T-helper 1 cell treated with Interleukin-12 subunit alpha and Interleukin-12 subunit beta and Interleukin-4 antibody, amounts not matched to agents 30 μg/mL and 1 μg/mL, for 36 hours (primary cell): ENCODE measurements at regions not wholly inside any gene's neighbourhood (a gene's known extent, or its start where the extent isn't known, plus 50 kb on each side); places are given as distances from the start of the nearest gene placed in this dataset.
"Not testable (repeated sequence)": the region's sequence is repeated elsewhere in the genome, so short reads cannot be mapped to it uniquely, and the experiment has no call there.

ENCODE experiments used
- H3K27ac Mint-ChIP-seq: one replicate; pipeline ENCODE4 v1.8.0; 2021; ENCODE audit warnings: mild to moderate bottlenecking, mixed read lengths
- H3K27me3 Mint-ChIP-seq: one replicate; pipeline ENCODE4 v1.8.0; 2021; ENCODE audit warnings: low read depth, mixed read lengths
- H3K36me3 Mint-ChIP-seq: one replicate; pipeline ENCODE4 v1.8.0; 2021; ENCODE audit warnings: low read depth, mixed read lengths
- H3K4me1 Mint-ChIP-seq: one replicate; pipeline ENCODE4 v1.8.0; 2021; ENCODE audit warnings: low read depth, mixed read lengths
- H3K4me3 Mint-ChIP-seq: one replicate; pipeline ENCODE4 v1.8.0; 2021; ENCODE audit warnings: mild to moderate bottlenecking, moderate library complexity, mixed read lengths
- H3K9me3 Mint-ChIP-seq: one replicate; pipeline ENCODE4 v1.8.0; 2021; ENCODE audit warnings: mixed read lengths

- peaks cover 14% of the 10 kb centered on the region for H3K9me3 Mint-ChIP-seq
- no peak overlapping the region for H3K4me3 Mint-ChIP-seq
- no peaks in the 10 kb centered on the region for H3K36me3 Mint-ChIP-seq
- no peaks in the 10 kb centered on the region for H3K4me1 Mint-ChIP-seq
- H3K27me3 Mint-ChIP-seq: no peaks in the 10 kb centered on the region
- no peak overlapping the region for H3K27ac Mint-ChIP-seq
Measured at GRCh38 chr4:19566041-19566440, 685.7 kb upstream of the SLIT2 start.

DNA sequence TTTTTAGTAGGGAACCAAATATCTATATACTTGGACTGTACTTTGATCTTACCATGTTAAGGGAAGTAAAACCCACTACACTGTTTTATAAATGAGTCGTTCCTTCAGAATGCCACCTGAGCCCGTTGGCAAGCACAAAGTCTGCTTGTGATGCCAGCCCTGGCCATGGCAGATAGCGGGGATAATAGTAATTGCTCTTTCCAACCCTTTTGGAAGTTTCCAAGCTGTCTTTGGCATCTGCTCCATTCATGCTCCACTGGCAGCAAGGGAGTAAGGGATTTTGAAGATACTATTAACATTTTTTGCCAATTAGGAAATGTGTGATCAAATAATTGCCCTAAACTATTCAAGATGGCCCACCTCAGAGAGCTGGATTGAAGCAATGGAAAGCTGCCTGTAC is 689.2 kb upstream of the SLIT2 start:
- no peaks in the 10 kb centered on the region for H3K4me1 Mint-ChIP-seq
- peaks cover 15% of the 10 kb centered on the region for H3K9me3 Mint-ChIP-seq
- H3K27ac Mint-ChIP-seq: no peak overlapping the region
- H3K4me3 Mint-ChIP-seq: no peak overlapping the region
- H3K36me3 Mint-ChIP-seq: no peaks in the 10 kb centered on the region
- H3K27me3 Mint-ChIP-seq: no peaks in the 10 kb centered on the region

GRCh38 chr4:19557161-19557560 is 694.5 kb upstream of the SLIT2 start:
- H3K36me3 Mint-ChIP-seq: no peaks in the 10 kb centered on the region
- no peak overlapping the region for H3K27ac Mint-ChIP-seq
- H3K4me3 Mint-ChIP-seq: no peak overlapping the region
- H3K27me3 Mint-ChIP-seq: no peaks in the 10 kb centered on the region
- peaks cover 22% of the 10 kb centered on the region for H3K9me3 Mint-ChIP-seq
- H3K4me1 Mint-ChIP-seq: no peaks in the 10 kb centered on the region

DNA sequence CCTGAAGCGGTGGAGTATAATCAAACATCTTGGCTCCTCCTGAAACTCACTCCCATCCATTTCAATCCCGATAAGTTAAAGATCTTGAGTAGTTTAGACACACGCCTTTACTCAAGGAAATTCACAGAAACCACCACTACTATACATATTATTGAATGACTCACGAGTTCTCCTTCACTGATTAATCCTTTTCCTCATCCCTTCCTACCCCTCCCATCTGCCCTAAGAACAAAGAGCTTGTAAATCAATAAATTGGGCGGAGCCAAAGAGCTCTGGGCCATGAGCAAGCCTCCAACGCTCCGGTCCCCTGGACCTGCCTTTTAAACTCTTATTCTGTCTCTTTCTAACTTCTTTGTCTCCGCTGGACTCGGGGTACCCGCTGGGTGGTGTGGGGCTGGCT is 695.4 kb upstream of the SLIT2 start:
- H3K9me3 Mint-ChIP-seq: peaks cover 22% of the 10 kb centered on the region
- not testable (repeated sequence) for H3K4me3 Mint-ChIP-seq, H3K4me1 Mint-ChIP-seq, H3K27ac Mint-ChIP-seq, H3K27me3 Mint-ChIP-seq, H3K36me3 Mint-ChIP-seq

GRCh38 chr4:19547463-19547862 is 704.2 kb upstream of the SLIT2 start:
- no peaks in the 10 kb centered on the region for H3K4me1 Mint-ChIP-seq
- no peaks in the 10 kb centered on the region for H3K36me3 Mint-ChIP-seq
- no peaks in the 10 kb centered on the region for H3K27me3 Mint-ChIP-seq
- peaks cover 17% of the 10 kb centered on the region for H3K9me3 Mint-ChIP-seq
- no peak overlapping the region for H3K27ac Mint-ChIP-seq
- H3K4me3 Mint-ChIP-seq: no peak overlapping the region

DNA sequence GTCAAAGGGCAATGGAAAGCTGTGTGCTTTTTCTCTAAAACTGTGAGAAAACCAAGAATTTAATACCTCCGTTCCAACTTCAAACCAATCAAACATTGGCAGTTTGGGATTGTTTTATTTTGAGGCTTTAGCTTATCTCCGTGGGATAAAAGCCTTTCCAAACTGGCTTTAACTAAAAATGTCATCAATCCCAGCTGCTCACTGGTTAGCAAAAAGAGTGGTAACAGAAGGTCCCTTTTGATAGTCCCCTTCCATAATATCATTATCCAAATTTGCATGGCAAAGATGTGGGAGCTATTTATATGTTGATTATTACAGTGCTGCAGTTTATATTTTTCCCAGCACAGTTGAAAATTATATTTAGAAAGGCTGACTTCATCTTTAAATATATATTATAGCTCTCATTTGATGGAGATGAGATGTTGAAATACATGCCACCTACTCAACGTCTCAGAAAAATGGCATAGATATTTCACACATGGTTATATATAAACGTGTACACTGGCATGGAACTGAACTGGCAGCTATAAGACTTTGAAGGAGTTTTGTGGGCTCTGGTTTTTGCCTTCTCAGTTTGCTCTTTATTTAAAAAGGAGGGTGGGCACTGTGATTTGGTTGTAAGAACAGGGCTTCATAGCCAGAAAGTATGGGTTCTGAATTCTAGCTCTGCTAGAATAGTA is 707.1 kb upstream of the SLIT2 start:
- no peaks in the 10 kb centered on the region for H3K27me3 Mint-ChIP-seq
- no peaks in the 10 kb centered on the region for H3K4me1 Mint-ChIP-seq
- H3K4me3 Mint-ChIP-seq: no peak overlapping the region
- H3K36me3 Mint-ChIP-seq: no peaks in the 10 kb centered on the region
- peaks cover 17% of the 10 kb centered on the region for H3K9me3 Mint-ChIP-seq
- no peak overlapping the region for H3K27ac Mint-ChIP-seq

GRCh38 chr4:19540859-19541540 is 710.7 kb upstream of the SLIT2 start:
- H3K4me3 Mint-ChIP-seq: no peak overlapping the region
- H3K4me1 Mint-ChIP-seq: no peaks in the 10 kb centered on the region
- no peaks in the 10 kb centered on the region for H3K27me3 Mint-ChIP-seq
- no peaks in the 10 kb centered on the region for H3K36me3 Mint-ChIP-seq
- H3K9me3 Mint-ChIP-seq: peaks cover 6% of the 10 kb centered on the region
- H3K27ac Mint-ChIP-seq: no peak overlapping the region

DNA sequence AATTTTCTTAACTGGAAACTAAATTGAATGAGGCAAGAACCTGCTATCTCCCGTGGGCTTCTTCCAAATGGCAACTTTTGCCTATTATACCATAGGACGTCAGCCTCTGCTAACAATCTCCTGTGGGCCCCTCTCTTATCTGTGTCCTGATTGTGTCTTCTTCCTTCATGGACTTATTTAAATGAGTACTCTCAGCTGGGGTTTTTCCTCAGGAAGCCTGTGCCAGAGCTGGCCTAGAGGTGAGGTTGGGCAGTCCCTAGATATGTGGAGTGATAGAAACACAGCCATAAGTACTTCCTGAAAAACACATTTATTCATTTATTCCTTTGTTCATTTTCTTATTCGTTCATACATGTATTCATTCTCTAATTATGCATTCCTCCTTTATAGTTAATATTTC is 712.5 kb upstream of the SLIT2 start:
- Mint-ChIP-seq H3K27me3 (no peaks in the 10 kb centered on the region), H3K36me3 (no peaks in the 10 kb centered on the region), H3K9me3 (peaks cover 6% of the 10 kb centered on the region), H3K4me3 (no peak overlapping the region), H3K4me1 (no peaks in the 10 kb centered on the region), H3K27ac (no peak overlapping the region)

DNA sequence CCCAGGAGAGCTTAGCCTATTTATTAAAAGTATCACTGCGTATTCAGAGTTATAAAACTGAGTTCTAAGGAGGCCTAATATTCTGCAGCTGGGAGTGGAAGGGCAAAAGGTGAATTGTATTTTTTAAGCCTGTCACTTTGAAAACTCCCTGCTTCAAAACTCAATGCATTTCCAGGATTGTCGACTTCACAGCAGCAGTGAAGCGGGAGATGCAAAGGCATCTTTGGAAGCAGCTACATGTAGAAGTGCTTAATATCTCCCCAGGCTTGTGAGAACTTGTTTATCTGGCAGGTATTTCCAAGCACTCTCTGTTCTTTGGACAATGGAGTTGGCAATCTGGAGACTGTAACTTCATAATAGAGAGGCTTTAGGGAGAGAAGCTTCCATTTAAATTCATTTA is 717.5 kb upstream of the SLIT2 start:
- Mint-ChIP-seq H3K4me3 (no peak overlapping the region), H3K36me3 (no peaks in the 10 kb centered on the region), H3K27me3 (no peaks in the 10 kb centered on the region), H3K27ac (no peak overlapping the region), H3K4me1 (no peaks in the 10 kb centered on the region), H3K9me3 (no peaks in the 10 kb centered on the region)

- Mint-ChIP-seq H3K36me3 (no peaks in the 10 kb centered on the region), H3K4me1 (no peaks in the 10 kb centered on the region), H3K27ac (no peak overlapping the region), H3K27me3 (no peaks in the 10 kb centered on the region), H3K9me3 (peaks cover 3% of the 10 kb centered on the region), H3K4me3 (no peak overlapping the region)
Measured at GRCh38 chr4:19531906-19532848, 719.5 kb upstream of the SLIT2 start.

DNA sequence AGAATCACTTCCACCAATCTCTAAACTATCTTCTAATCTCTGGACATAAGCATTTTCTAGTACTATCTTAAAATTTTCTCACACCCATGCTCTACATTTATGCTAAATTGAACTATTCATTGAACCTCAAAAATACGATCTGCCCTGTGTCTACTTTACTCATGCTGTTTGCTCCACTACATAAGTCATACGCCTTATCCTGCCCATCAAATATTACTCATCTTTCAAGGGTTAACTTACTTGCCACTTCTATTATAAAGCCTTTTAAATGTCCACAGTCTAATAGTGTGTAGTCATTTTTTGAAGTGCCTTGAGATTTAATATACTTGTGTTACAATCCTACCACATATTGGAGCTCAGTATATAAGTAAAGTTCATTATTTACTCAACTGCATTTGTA is 727.7 kb upstream of the SLIT2 start:
- Mint-ChIP-seq H3K27me3 (no peaks in the 10 kb centered on the region), H3K4me3 (no peak overlapping the region), H3K9me3 (peaks cover 13% of the 10 kb centered on the region), H3K4me1 (no peaks in the 10 kb centered on the region), H3K27ac (no peak overlapping the region), H3K36me3 (no peaks in the 10 kb centered on the region)

- H3K27me3 Mint-ChIP-seq: no peaks in the 10 kb centered on the region
- no peak overlapping the region for H3K27ac Mint-ChIP-seq
- no peak overlapping the region for H3K4me3 Mint-ChIP-seq
- no peaks in the 10 kb centered on the region for H3K4me1 Mint-ChIP-seq
- H3K36me3 Mint-ChIP-seq: no peaks in the 10 kb centered on the region
- H3K9me3 Mint-ChIP-seq: peaks cover 18% of the 10 kb centered on the region
Measured at GRCh38 chr4:19522966-19523365, 728.7 kb upstream of the SLIT2 start.

DNA sequence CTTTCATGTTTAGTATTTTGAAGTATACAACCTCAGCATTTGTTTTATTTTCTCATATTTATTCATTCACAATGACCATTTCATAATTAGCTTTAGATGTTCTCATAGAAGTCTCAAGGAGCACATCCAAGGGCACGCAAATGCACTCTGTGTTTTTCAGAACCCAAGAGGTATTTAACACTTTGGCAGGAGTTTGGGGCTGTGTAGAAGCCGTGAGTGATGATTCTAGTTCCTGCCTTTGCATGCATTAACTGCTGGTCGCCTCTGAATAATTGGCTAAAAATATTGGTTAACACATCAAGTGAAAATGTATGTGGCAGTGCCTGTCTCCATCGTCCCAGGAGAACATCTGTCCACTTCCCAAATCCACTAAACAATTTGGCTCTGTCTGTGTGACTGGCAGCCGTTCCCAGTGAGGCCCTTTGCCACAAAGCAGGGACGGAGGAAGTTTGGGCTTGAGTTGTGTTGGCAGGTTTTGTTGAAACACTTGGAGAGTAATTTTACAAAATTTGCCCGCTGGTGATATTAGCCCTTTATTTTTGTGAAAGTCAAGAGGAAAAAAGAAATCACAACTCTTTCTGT is 730.7 kb upstream of the SLIT2 start:
- Mint-ChIP-seq H3K4me3 (no peak overlapping the region), H3K27me3 (no peaks in the 10 kb centered on the region), H3K36me3 (no peaks in the 10 kb centered on the region), H3K27ac (no peak overlapping the region), H3K4me1 (no peaks in the 10 kb centered on the region), H3K9me3 (peaks cover 15% of the 10 kb centered on the region)

- Mint-ChIP-seq H3K27ac (no peak overlapping the region), H3K27me3 (no peaks in the 10 kb centered on the region)
Measured at GRCh38 chr4:19514276-19515070, 737.2 kb upstream of the SLIT2 start.

More at GRCh38 chr4:19514276-19515070, 737.2 kb upstream of the SLIT2 start:
- no peak overlapping the region for H3K4me3 Mint-ChIP-seq
- no peaks in the 10 kb centered on the region for H3K4me1 Mint-ChIP-seq
- H3K9me3 Mint-ChIP-seq: peaks cover 4% of the 10 kb centered on the region
- H3K36me3 Mint-ChIP-seq: no peaks in the 10 kb centered on the region
